ENCODE measurements at regions not wholly inside any gene's neighbourhood (a gene's known extent, or its start where the extent isn't known, plus 50 kb on each side); places are given as distances from the start of the nearest gene placed in this dataset.

GRCh38 chr13:108005231-108005630 lies 210.1 kb downstream of the LIG4 start:
- Histone ChIP-seq H3K9ac (ENCODE audit: low read depth, low read length, poor library complexity, severe bottlenecking) (no peak overlapping the region), H3K9me2 (replicated peaks; ENCODE audit: low read depth, low read length) (no peaks in the 10 kb centered on the region), H3K27me3 (ENCODE audit: insufficient read depth, low read length, poor library complexity, severe bottlenecking) (no peaks in the 10 kb centered on the region), H3K9me3 (ENCODE audit: insufficient read depth, low read depth, low read length) (no peaks in the 10 kb centered on the region), H3K79me2 (ENCODE audit: insufficient read depth, low read length) (no peaks in the 10 kb centered on the region), H3K36me3 (ENCODE audit: insufficient read depth, low read length) (no peaks in the 10 kb centered on the region), H2AFZ (ENCODE audit: low read length) (no peak overlapping the region), H3K4me2 (ENCODE audit: low read depth, low read length, poor library complexity, severe bottlenecking) (no peak overlapping the region), H3K4me3 (ENCODE audit: low read length, poor library complexity, severe bottlenecking) (no peak overlapping the region), H4K20me1 (ENCODE audit: insufficient read depth, low read length, poor library complexity, severe bottlenecking) (no peaks in the 10 kb centered on the region), H3F3A (ENCODE audit: low read depth) (no peaks in the 10 kb centered on the region), H3K4me1 (ENCODE audit: insufficient read depth, low read length, poor library complexity, severe bottlenecking) (no peaks in the 10 kb centered on the region)
- TF ChIP-seq EZH2phosphoT487 (IDR thresholded peaks at IDR 0.05; ENCODE audit: borderline replicate concordance) = no peak
- TF ChIP-seq CTCF (conservative IDR thresholded peaks at IDR 0.05; ENCODE audit: low read length) = no peak

- Histone ChIP-seq H3K27me3 (ENCODE audit: insufficient read depth, low read length, poor library complexity, severe bottlenecking) (no peaks in the 10 kb centered on the region), H3K79me2 (ENCODE audit: insufficient read depth, low read length) (no peaks in the 10 kb centered on the region), H3K9me3 (ENCODE audit: insufficient read depth, low read depth, low read length) (no peaks in the 10 kb centered on the region), H3K36me3 (ENCODE audit: insufficient read depth, low read length) (no peaks in the 10 kb centered on the region), H3K4me1 (ENCODE audit: insufficient read depth, low read length, poor library complexity, severe bottlenecking) (no peaks in the 10 kb centered on the region), H3F3A (ENCODE audit: low read depth) (no peaks in the 10 kb centered on the region), H2AFZ (ENCODE audit: low read length) (no peak overlapping the region), H3K4me3 (ENCODE audit: low read length, poor library complexity, severe bottlenecking) (no peak overlapping the region), H4K20me1 (ENCODE audit: insufficient read depth, low read length, poor library complexity, severe bottlenecking) (no peaks in the 10 kb centered on the region), H3K4me2 (ENCODE audit: low read depth, low read length, poor library complexity, severe bottlenecking) (no peak overlapping the region), H3K9ac (ENCODE audit: low read depth, low read length, poor library complexity, severe bottlenecking) (no peak overlapping the region), H3K9me2 (replicated peaks; ENCODE audit: low read depth, low read length) (no peaks in the 10 kb centered on the region)
- no peak for TF ChIP-seq EZH2phosphoT487 (IDR thresholded peaks at IDR 0.05; ENCODE audit: borderline replicate concordance)
- TF ChIP-seq CTCF (conservative IDR thresholded peaks at IDR 0.05; ENCODE audit: low read length) = no peak
Observed at GRCh38 chr13:108003626-108004025, 211.7 kb downstream of the LIG4 start.

- no peaks in the 10 kb centered on the region for H3K9me3 ChIP-seq (ENCODE audit: insufficient read depth, low read depth, low read length)
- H3K9me2 ChIP-seq (replicated peaks; ENCODE audit: low read depth, low read length) = no peaks in the 10 kb centered on the region
- H3K4me1 ChIP-seq (ENCODE audit: insufficient read depth, low read length, poor library complexity, severe bottlenecking) = no peaks in the 10 kb centered on the region
- no peak overlapping the region for H3K9ac ChIP-seq (ENCODE audit: low read depth, low read length, poor library complexity, severe bottlenecking)
- no peaks in the 10 kb centered on the region for H3F3A ChIP-seq (ENCODE audit: low read depth)
- H4K20me1 ChIP-seq (ENCODE audit: insufficient read depth, low read length, poor library complexity, severe bottlenecking) = no peaks in the 10 kb centered on the region
- no peaks in the 10 kb centered on the region for H3K27me3 ChIP-seq (ENCODE audit: insufficient read depth, low read length, poor library complexity, severe bottlenecking)
- no peaks in the 10 kb centered on the region for H3K79me2 ChIP-seq (ENCODE audit: insufficient read depth, low read length)
- no peaks in the 10 kb centered on the region for H3K36me3 ChIP-seq (ENCODE audit: insufficient read depth, low read length)
- no peak overlapping the region for H3K4me3 ChIP-seq (ENCODE audit: low read length, poor library complexity, severe bottlenecking)
- TF ChIP-seq EZH2phosphoT487 (IDR thresholded peaks at IDR 0.05; ENCODE audit: borderline replicate concordance) = no peak
- TF ChIP-seq CTCF (conservative IDR thresholded peaks at IDR 0.05; ENCODE audit: low read length) = no peak
- no peak overlapping the region for H2AFZ ChIP-seq (ENCODE audit: low read length)
- H3K4me2 ChIP-seq (ENCODE audit: low read depth, low read length, poor library complexity, severe bottlenecking) = no peak overlapping the region
Observed at GRCh38 chr13:108000998-108001397, 214.3 kb downstream of the LIG4 start.
